ENCODE measurements at regions not wholly inside any gene's neighbourhood (a gene's known extent, or its start where the extent isn't known, plus 50 kb on each side); places are given as distances from the start of the nearest gene placed in this dataset.

DNA sequence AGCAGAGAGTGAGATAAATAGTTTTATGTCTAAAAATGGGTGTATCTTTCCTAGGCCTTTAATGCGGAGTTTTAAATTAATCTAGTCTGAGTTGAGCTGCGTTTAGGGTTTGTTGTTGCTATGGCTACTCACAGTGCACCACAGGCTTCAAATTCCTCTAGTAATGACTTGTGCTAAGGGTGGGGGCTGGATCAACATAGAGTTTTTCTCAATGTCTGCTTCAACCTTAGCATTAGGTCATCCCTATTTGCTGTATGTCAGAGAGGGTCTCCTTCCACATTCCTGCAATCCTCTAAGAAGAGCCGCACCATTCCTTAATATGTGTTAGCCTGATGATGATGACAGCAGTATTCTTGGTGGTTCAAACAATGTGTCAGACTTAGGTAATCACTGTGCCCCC is 465.6 kb upstream of the KIF2A start:
- H3K27ac ChIP-seq = no peak overlapping the region
- DNase-seq (no peak), ATAC-seq (no peak)
- no peak overlapping the region for H3K4me3 ChIP-seq
- H3K4me1 ChIP-seq = no peaks in the 10 kb centered on the region
- no peaks in the 10 kb centered on the region for H3K36me3 ChIP-seq
- TF ChIP-seq, protein P1, sequence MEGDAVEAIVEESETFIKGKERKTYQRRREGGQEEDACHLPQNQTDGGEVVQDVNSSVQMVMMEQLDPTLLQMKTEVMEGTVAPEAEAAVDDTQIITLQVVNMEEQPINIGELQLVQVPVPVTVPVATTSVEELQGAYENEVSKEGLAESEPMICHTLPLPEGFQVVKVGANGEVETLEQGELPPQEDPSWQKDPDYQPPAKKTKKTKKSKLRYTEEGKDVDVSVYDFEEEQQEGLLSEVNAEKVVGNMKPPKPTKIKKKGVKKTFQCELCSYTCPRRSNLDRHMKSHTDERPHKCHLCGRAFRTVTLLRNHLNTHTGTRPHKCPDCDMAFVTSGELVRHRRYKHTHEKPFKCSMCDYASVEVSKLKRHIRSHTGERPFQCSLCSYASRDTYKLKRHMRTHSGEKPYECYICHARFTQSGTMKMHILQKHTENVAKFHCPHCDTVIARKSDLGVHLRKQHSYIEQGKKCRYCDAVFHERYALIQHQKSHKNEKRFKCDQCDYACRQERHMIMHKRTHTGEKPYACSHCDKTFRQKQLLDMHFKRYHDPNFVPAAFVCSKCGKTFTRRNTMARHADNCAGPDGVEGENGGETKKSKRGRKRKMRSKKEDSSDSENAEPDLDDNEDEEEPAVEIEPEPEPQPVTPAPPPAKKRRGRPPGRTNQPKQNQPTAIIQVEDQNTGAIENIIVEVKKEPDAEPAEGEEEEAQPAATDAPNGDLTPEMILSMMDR (IDR thresholded peaks at IDR 0.05) = no peak
- H3K27me3 ChIP-seq (ENCODE audit: low read depth) = no peaks in the 10 kb centered on the region
- H3K9me3 ChIP-seq = no peaks in the 10 kb centered on the region
- intact Hi-C loops (cut with DNase I) = no loop called here

DNA sequence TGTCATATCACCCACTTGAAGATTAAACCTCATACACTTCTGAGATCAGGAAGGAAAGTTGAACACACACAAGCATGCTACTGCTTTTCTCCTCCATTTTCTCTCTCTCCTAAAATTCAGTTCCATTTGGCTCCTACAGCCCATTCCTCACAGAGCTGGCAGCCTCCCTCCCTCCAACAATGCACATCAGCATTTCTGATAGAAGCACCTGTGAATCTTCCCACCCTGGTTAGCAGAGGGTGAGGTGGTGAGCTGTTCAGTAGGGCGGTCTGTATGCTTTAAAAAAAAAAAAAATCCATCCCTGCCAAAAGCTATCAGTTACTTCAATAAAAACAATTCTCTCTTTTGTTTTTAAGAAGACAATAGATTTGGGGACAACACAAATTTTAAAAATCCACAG is 463.2 kb upstream of the KIF2A start:
- Histone ChIP-seq H3K4me1 (no peaks in the 10 kb centered on the region), H3K36me3 (no peaks in the 10 kb centered on the region)

DNA sequence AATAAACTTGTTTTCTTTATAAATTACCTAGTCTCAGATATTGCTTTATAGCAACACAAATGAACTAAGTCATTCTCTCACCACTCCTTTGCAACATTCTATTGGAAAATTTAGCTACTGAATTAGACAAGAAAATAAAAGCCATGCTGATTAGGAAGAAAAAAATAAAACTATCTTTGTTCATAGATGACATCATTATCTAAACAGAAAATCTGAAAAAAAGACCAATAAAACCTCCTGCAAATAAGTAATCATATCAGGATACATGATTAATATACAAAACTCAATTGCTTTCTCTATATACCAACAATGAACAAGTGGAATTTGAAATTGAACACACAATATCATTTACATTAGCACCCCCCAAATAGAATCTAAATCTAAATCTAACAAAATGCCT is 455.3 kb upstream of the KIF2A start:
- intact Hi-C loops (cut with DNase I) = no loop called here
- H3K9me3 ChIP-seq = no peaks in the 10 kb centered on the region
- H3K27me3 ChIP-seq (ENCODE audit: low read depth) = no peaks in the 10 kb centered on the region
- no peak overlapping the region for H3K27ac ChIP-seq
- H3K4me3 ChIP-seq = no peak overlapping the region
- DNase-seq (no peak), ATAC-seq (no peak)
- no peaks in the 10 kb centered on the region for H3K4me1 ChIP-seq
- no peaks in the 10 kb centered on the region for H3K36me3 ChIP-seq
- TF ChIP-seq, protein P1 (IDR thresholded peaks at IDR 0.05) = no peak

More for the DNA sequence above, 463.2 kb upstream of the KIF2A start:
- H3K9me3 ChIP-seq = no peaks in the 10 kb centered on the region
- H3K27me3 ChIP-seq (ENCODE audit: low read depth) = no peaks in the 10 kb centered on the region
- intact Hi-C loops (cut with DNase I) = no loop called here
- TF ChIP-seq, protein P1 (IDR thresholded peaks at IDR 0.05) = no peak
- no peak for ATAC-seq
- no peak overlapping the region for H3K27ac ChIP-seq
- no peak overlapping the region for H3K4me3 ChIP-seq
- no peak for DNase-seq

DNA sequence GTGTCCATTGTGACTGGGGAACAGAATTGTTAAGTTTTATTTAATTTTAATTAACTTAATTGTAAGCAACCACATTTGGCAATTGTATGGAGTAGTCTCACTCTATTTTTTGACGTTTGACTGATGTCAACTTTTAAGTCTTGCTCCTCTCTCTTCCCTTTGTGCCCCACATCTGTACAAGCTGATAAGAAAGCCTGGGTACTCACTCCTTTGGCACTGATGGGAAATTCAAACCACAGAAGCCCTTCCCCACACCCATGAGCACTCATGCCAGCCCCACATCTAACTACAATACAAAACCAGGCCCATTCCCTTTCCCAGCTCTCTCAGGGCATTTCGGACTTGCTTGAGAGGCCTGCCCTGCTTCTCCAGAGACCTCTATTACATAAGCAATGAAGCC is 451.5 kb upstream of the KIF2A start:
- TF ChIP-seq, protein P1 (IDR thresholded peaks at IDR 0.05) = no peak
- Histone ChIP-seq H3K4me1 (no peaks in the 10 kb centered on the region), H3K9me3 (no peaks in the 10 kb centered on the region), H3K27ac (no peak overlapping the region), H3K4me3 (no peak overlapping the region), H3K27me3 (ENCODE audit: low read depth) (no peaks in the 10 kb centered on the region), H3K36me3 (no peaks in the 10 kb centered on the region)
- no peak for ATAC-seq
- DNase-seq = no peak
- intact Hi-C loops (cut with DNase I) = no loop called here

DNA sequence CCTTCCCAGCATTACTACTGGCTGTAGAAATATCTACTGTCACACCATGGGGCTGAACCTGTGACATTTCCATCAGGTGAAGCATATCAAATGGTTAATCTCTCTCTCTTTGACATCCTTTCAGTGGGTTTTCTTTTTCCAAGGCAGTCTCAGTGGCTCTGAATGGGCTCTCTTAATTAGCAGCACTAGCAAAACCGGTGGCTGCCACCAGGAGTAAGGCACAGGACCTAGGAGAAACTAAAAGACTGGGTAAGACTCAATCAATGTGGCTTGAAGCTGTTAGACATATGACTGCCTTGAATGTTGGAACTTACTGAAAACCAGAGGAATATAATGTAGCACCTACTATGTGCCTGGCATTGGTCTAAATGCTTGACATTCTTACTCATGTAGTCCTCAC is 445.0 kb upstream of the KIF2A start:
- DNase-seq (no peak), ATAC-seq (no peak)
- H3K36me3 ChIP-seq = no peaks in the 10 kb centered on the region
- H3K27me3 ChIP-seq (ENCODE audit: low read depth) = no peaks in the 10 kb centered on the region
- H3K27ac ChIP-seq = no peak overlapping the region
- no peaks in the 10 kb centered on the region for H3K9me3 ChIP-seq
- TF ChIP-seq, protein P1 (IDR thresholded peaks at IDR 0.05) = no peak
- intact Hi-C loops (cut with DNase I) = no loop called here
- no peaks in the 10 kb centered on the region for H3K4me1 ChIP-seq
- H3K4me3 ChIP-seq = no peak overlapping the region

DNA sequence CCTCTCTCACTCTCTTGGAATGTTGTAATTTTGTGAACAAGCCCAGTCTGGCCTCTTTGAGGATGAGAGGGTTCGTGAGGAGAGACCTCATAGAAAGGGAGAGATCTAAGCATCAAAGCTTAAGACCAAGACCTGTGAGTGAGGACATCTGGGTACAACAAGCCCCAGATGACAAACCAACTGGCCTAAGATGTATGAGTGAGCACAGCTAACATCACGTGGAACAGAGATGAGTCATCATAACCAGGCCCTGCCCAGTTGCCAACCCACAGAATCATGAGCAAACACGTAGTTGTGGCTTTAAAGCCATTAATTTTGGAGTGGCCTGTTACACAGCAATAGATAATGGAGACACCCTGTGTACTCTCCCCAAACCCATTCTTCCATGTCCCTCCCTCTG is 439.1 kb upstream of the KIF2A start:
- H3K36me3 ChIP-seq = no peaks in the 10 kb centered on the region
- H3K27ac ChIP-seq = no peak overlapping the region
- intact Hi-C loops (cut with DNase I) = no loop called here
- no peak for DNase-seq
- no peak for ATAC-seq
- TF ChIP-seq, protein P1 (IDR thresholded peaks at IDR 0.05) = no peak
- no peak overlapping the region for H3K4me3 ChIP-seq
- H3K9me3 ChIP-seq = peaks cover 4% of the 10 kb centered on the region
- H3K27me3 ChIP-seq (ENCODE audit: low read depth) = no peaks in the 10 kb centered on the region
- no peaks in the 10 kb centered on the region for H3K4me1 ChIP-seq

Data from lower lobe of right lung (tissue), 2 donors.